ENCODE measurements at regions not wholly inside any gene's neighbourhood (a gene's known extent, or its start where the extent isn't known, plus 50 kb on each side); places are given as distances from the start of the nearest gene placed in this dataset.

DNA sequence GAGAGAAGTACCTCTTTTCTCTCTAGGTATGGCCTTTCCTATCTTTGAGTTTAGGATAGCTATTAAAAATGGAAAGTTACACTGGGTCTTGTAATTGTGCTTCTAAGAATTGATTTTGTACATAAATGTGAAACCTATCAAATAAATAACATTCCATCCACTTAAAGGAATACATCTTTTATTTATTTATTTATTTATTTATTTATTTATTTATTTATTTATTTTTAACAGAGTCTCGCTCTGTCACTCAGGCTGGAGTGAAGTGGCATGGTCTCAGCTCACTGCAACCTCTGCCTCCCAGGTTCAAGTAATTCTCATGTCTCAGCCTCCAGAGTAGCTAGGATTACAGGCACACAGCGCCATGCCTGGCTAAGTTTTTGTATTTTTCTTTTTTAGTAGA lies 1114.0 kb upstream of the EEF2KMT start:
- no peaks in the 10 kb centered on the region for H3K4me1 Mint-ChIP-seq (ENCODE audit: low read depth)
- ChIA-PET CTCF (no interaction called here), POLR2A (no interaction called here)
- TF ChIP-seq, protein P1, sequence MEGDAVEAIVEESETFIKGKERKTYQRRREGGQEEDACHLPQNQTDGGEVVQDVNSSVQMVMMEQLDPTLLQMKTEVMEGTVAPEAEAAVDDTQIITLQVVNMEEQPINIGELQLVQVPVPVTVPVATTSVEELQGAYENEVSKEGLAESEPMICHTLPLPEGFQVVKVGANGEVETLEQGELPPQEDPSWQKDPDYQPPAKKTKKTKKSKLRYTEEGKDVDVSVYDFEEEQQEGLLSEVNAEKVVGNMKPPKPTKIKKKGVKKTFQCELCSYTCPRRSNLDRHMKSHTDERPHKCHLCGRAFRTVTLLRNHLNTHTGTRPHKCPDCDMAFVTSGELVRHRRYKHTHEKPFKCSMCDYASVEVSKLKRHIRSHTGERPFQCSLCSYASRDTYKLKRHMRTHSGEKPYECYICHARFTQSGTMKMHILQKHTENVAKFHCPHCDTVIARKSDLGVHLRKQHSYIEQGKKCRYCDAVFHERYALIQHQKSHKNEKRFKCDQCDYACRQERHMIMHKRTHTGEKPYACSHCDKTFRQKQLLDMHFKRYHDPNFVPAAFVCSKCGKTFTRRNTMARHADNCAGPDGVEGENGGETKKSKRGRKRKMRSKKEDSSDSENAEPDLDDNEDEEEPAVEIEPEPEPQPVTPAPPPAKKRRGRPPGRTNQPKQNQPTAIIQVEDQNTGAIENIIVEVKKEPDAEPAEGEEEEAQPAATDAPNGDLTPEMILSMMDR (IDR thresholded peaks at IDR 0.05), result no peak
- H3K27me3 Mint-ChIP-seq, result no peaks in the 10 kb centered on the region
- H3K9me3 Mint-ChIP-seq, result no peaks in the 10 kb centered on the region
- ATAC-seq (no peak), DNase-seq (no peak)
- no peak overlapping the region for H3K4me3 Mint-ChIP-seq
- no peak overlapping the region for H3K27ac Mint-ChIP-seq
- intact Hi-C loops (cut with micrococcal nuclease), result no loop called here
- H3K36me3 Mint-ChIP-seq (ENCODE audit: low read depth), result no peaks in the 10 kb centered on the region

DNA sequence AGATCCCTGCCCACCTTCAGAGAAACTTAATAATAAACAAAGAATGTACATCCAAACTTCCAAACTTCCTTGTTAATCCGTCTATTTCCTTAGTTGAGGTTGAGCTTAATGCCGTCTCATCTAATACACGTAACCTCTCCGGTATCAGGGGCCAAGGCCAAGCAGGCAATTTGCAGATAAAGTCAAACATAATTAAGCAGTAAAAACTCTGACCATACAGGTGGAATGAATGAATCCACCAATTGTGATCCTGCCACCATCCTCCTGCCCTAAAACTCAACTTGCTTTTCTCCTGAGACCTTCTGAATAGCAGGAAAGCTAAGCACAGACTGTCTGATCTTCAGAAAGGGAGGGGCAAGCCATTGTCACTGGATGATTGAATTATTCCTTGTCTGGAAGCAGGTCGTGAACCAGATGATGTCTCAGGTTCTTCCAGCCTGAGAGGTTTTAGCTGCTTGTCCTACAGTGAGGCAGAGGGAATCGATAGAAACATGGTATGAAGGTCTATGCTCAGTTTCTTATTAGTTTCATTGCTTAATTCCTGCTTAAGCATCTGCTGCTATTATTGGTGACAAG lies 1111.8 kb upstream of the EEF2KMT start:
- Mint-ChIP-seq H3K36me3 (ENCODE audit: low read depth) (no peaks in the 10 kb centered on the region), H3K4me1 (ENCODE audit: low read depth) (no peaks in the 10 kb centered on the region), H3K9me3 (peaks cover 2% of the 10 kb centered on the region), H3K27me3 (no peaks in the 10 kb centered on the region), H3K27ac (no peak overlapping the region), H3K4me3 (no peak overlapping the region)
- DNase-seq (no peak), ATAC-seq (no peak)
- intact Hi-C loops (cut with micrococcal nuclease), result no loop called here
- TF ChIP-seq, protein P1 (IDR thresholded peaks at IDR 0.05), result no peak
- CTCF ChIA-PET, result no interaction called here
- POLR2A ChIA-PET, result no interaction called here

DNA sequence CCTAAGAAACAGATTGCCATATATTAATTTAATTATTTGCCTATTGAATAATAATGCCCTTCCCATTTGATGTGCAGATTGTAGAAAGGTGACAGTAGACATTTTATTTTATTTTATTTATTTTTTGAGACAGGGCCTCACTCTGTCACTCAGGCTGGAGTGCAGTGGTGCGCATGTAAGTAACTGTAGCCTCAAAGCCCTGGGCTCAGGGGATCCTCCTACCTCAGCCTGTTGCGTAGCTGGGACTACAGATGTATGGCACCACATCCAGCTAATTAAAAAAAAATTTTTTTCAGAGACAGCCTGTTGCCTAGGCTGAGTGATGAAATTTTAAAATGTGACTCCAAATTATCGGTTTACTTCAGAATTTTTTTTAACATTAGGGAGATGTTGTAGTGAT lies 1110.0 kb upstream of the EEF2KMT start:
- no peak for DNase-seq
- CTCF ChIA-PET, result no interaction called here
- Mint-ChIP-seq H3K9me3 (peaks cover 2% of the 10 kb centered on the region), H3K27me3 (no peaks in the 10 kb centered on the region), H3K36me3 (ENCODE audit: low read depth) (no peaks in the 10 kb centered on the region), H3K4me3 (no peak overlapping the region), H3K4me1 (ENCODE audit: low read depth) (no peaks in the 10 kb centered on the region), H3K27ac (no peak overlapping the region)
- POLR2A ChIA-PET, result no interaction called here
- TF ChIP-seq, protein P1 (IDR thresholded peaks at IDR 0.05), result no peak
- intact Hi-C loops (cut with micrococcal nuclease), result no loop called here
- no peak for ATAC-seq

DNA sequence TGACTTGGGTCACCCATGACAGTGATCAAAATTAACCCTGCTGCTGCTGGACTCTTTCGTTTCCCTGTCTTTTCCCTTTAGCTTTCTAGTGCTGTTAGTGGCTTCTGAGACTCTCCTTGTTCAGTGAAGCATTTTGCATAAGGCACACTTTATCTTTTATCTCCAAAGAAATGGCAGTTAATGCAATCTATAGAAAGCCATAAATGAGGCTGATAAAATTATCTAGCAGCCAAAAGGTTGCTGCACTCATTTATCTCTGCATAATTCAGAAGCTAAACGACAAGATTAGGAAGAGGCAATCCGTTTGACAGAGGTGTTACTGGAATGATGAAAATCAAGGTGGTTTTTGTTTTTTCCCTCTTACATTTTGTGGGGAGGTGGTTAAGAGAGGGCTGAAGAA lies 1109.5 kb upstream of the EEF2KMT start:
- H3K9me3 Mint-ChIP-seq, result peaks cover 2% of the 10 kb centered on the region
- no peaks in the 10 kb centered on the region for H3K4me1 Mint-ChIP-seq (ENCODE audit: low read depth)
- no peak for ATAC-seq
- no peaks in the 10 kb centered on the region for H3K27me3 Mint-ChIP-seq
- H3K36me3 Mint-ChIP-seq (ENCODE audit: low read depth), result no peaks in the 10 kb centered on the region
- no peak for DNase-seq
- intact Hi-C loops (cut with micrococcal nuclease), result no loop called here
- TF ChIP-seq, protein P1 (IDR thresholded peaks at IDR 0.05), result no peak
- H3K4me3 Mint-ChIP-seq, result no peak overlapping the region
- no peak overlapping the region for H3K27ac Mint-ChIP-seq
- POLR2A ChIA-PET, result no interaction called here
- CTCF ChIA-PET, result no interaction called here

DNA sequence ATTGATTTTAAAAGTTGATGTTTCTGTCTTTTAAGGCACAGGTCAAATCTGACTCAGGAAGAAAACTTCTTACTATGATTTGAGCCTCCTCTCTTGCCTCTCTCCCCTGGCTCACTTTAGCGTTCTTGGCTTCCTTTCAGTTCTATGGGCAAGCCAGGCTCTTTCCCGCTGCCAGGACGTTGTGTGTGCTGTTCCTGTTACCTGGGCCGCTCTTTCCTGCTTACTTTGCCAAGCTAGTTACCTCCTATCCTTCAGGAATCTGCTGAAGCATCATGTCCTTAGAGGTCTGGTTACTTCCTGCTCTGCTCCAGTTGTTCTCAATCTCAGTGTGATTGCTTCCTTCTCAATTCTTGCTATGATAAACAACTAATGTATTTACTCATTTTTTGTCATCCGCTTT lies 1108.5 kb upstream of the EEF2KMT start:
- ATAC-seq (no peak), DNase-seq (no peak)
- no peak overlapping the region for H3K27ac Mint-ChIP-seq
- no peak overlapping the region for H3K4me3 Mint-ChIP-seq
- no peaks in the 10 kb centered on the region for H3K36me3 Mint-ChIP-seq (ENCODE audit: low read depth)
- peaks cover 2% of the 10 kb centered on the region for H3K9me3 Mint-ChIP-seq
- TF ChIP-seq, protein P1 (IDR thresholded peaks at IDR 0.05), result no peak
- ChIA-PET POLR2A (no interaction called here), CTCF (no interaction called here)
- intact Hi-C loops (cut with micrococcal nuclease), result no loop called here
- no peaks in the 10 kb centered on the region for H3K27me3 Mint-ChIP-seq
- H3K4me1 Mint-ChIP-seq (ENCODE audit: low read depth), result no peaks in the 10 kb centered on the region

Data from activated CD8-positive, alpha-beta T cell treated with anti-CD3 and anti-CD28 coated beads for 36 hours (primary cell).